ENCODE measurements at regions not wholly inside any gene's neighbourhood (a gene's known extent, or its start where the extent isn't known, plus 50 kb on each side); places are given as distances from the start of the nearest gene placed in this dataset.

GRCh38 chr3:110375751-110376518, 695.7 kb upstream of the NECTIN3 start:
- Histone ChIP-seq H3K4me1 (ENCODE audit: control insufficient read depth in 4 of 4, insufficient read depth in 4 of 4, low read length in 3 of 4) (no peaks in the 10 kb centered on the region), H3K36me3 (ENCODE audit: control insufficient read depth in 4 of 4, insufficient read depth in 3 of 4, low read depth in 1 of 4, low read length in 3 of 4) (no peaks in the 10 kb centered on the region), H3K4me3 (ENCODE audit: low read depth in 1 of 3, low read length in 3 of 3) (no peak overlapping the region), H3K9me3 (ENCODE audit: control insufficient read depth in 4 of 4, low read length in 3 of 4) (no peaks in the 10 kb centered on the region), H3K27ac (ENCODE audit: low read depth in 1 of 2, low read length in 2 of 2) (no peak overlapping the region), H3K27me3 (ENCODE audit: control insufficient read depth in 4 of 4, insufficient read depth in 4 of 4, low read length in 3 of 4) (no peaks in the 10 kb centered on the region), H3K9ac (ENCODE audit: low read depth in 1 of 2, low read length in 2 of 2) (no peak overlapping the region)
- WGBS, result 64% methylated on average over 4 of the region's 4 CpGs
- TF ChIP-seq HNF4A (conservative IDR thresholded peaks at IDR 0.05) (peak; percentile 44 to 58), ZBTB33 (IDR thresholded peaks at IDR 0.05) (no peak)
- DNase-seq (ENCODE audit: low spot score), result no peak

GRCh38 chr3:110378481-110378880, 693.1 kb upstream of the NECTIN3 start:
- no peak overlapping the region for H3K27ac ChIP-seq (ENCODE audit: low read depth in 1 of 2, low read length in 2 of 2)

GRCh38 chr3:110381992-110382391, 689.6 kb upstream of the NECTIN3 start:
- Histone ChIP-seq H3K27ac (ENCODE audit: low read depth in 1 of 2, low read length in 2 of 2) (no peak overlapping the region), H3K9ac (ENCODE audit: low read depth in 1 of 2, low read length in 2 of 2) (no peak overlapping the region), H3K4me1 (ENCODE audit: control insufficient read depth in 4 of 4, insufficient read depth in 4 of 4, low read length in 3 of 4) (peaks cover 0 to 9% (median 0%) of the 10 kb centered on the region in 4 donors), H3K36me3 (ENCODE audit: control insufficient read depth in 4 of 4, insufficient read depth in 3 of 4, low read depth in 1 of 4, low read length in 3 of 4) (no peaks in the 10 kb centered on the region), H3K27me3 (ENCODE audit: control insufficient read depth in 4 of 4, insufficient read depth in 4 of 4, low read length in 3 of 4) (no peaks in the 10 kb centered on the region), H3K9me3 (ENCODE audit: control insufficient read depth in 4 of 4, low read length in 3 of 4) (no peaks in the 10 kb centered on the region), H3K4me3 (ENCODE audit: low read depth in 1 of 3, low read length in 3 of 3) (no peak overlapping the region)
- DNase-seq (ENCODE audit: low spot score), result no peak
- TF ChIP-seq HNF4A (conservative IDR thresholded peaks at IDR 0.05), result peak in 1 of 2 donors; percentile 44
- no peak for TF ChIP-seq TAF1 (conservative IDR thresholded peaks at IDR 0.05)
- peak; percentile 37 for TF ChIP-seq FOXA2 (IDR thresholded peaks at IDR 0.05)
- no peak for TF ChIP-seq GABPA (IDR thresholded peaks at IDR 0.05 in 1 of 2, conservative IDR thresholded peaks at IDR 0.05 in 1 of 2)
- TF ChIP-seq RXRA (IDR thresholded peaks at IDR 0.05), result peak in 1 of 2 donors; percentile 54
- WGBS, result 10% methylated on average over 1 of the region's 1 CpG

More at GRCh38 chr3:110378481-110378880, 693.1 kb upstream of the NECTIN3 start:
- Histone ChIP-seq H3K9me3 (ENCODE audit: control insufficient read depth in 4 of 4, low read length in 3 of 4) (no peaks in the 10 kb centered on the region), H3K36me3 (ENCODE audit: control insufficient read depth in 4 of 4, insufficient read depth in 3 of 4, low read depth in 1 of 4, low read length in 3 of 4) (no peaks in the 10 kb centered on the region), H3K4me1 (ENCODE audit: control insufficient read depth in 4 of 4, insufficient read depth in 4 of 4, low read length in 3 of 4) (peaks cover 0 to 9% (median 0%) of the 10 kb centered on the region in 4 donors), H3K27me3 (ENCODE audit: control insufficient read depth in 4 of 4, insufficient read depth in 4 of 4, low read length in 3 of 4) (no peaks in the 10 kb centered on the region), H3K9ac (ENCODE audit: low read depth in 1 of 2, low read length in 2 of 2) (no peak overlapping the region), H3K4me3 (ENCODE audit: low read depth in 1 of 3, low read length in 3 of 3) (no peak overlapping the region)
- TF ChIP-seq FOXA2 (IDR thresholded peaks at IDR 0.05) (no peak), RAD21 (IDR thresholded peaks at IDR 0.05) (no peak), RXRA (IDR thresholded peaks at IDR 0.05) (no peak), EGR1 (IDR thresholded peaks at IDR 0.05; ENCODE audit: low read depth in 2 of 2) (no peak), MAX (IDR thresholded peaks at IDR 0.05) (no peak), JUND (IDR thresholded peaks at IDR 0.05) (no peak)
- WGBS, result 84% methylated on average over 4 of the region's 4 CpGs
- no peak for DNase-seq (ENCODE audit: low spot score)

GRCh38 chr3:110383356-110383755, 688.3 kb upstream of the NECTIN3 start:
- Histone ChIP-seq H3K4me3 (ENCODE audit: low read depth in 1 of 3, low read length in 3 of 3) (no peak overlapping the region), H3K9ac (ENCODE audit: low read depth in 1 of 2, low read length in 2 of 2) (no peak overlapping the region)
- no peak for TF ChIP-seq GABPA (IDR thresholded peaks at IDR 0.05 in 1 of 2, conservative IDR thresholded peaks at IDR 0.05 in 1 of 2)
- no peak for TF ChIP-seq HNF4G (IDR thresholded peaks at IDR 0.05)
- TF ChIP-seq MAX (IDR thresholded peaks at IDR 0.05), result no peak
- TF ChIP-seq ZBTB33 (IDR thresholded peaks at IDR 0.05), result no peak
- TF ChIP-seq NR2F2 (IDR thresholded peaks at IDR 0.05), result no peak
- no peak for TF ChIP-seq HNF4A (conservative IDR thresholded peaks at IDR 0.05)
- TF ChIP-seq EGR1 (IDR thresholded peaks at IDR 0.05; ENCODE audit: low read depth in 2 of 2), result no peak
- TF ChIP-seq YY1 (IDR thresholded peaks at IDR 0.05), result no peak
- TF ChIP-seq ATF3 (IDR thresholded peaks at IDR 0.05), result no peak
- no peak for TF ChIP-seq FOXA1 (IDR thresholded peaks at IDR 0.05)
- TF ChIP-seq RAD21 (IDR thresholded peaks at IDR 0.05), result no peak

More at GRCh38 chr3:110383356-110383755, 688.3 kb upstream of the NECTIN3 start:
- no peaks in the 10 kb centered on the region for H3K9me3 ChIP-seq (ENCODE audit: control insufficient read depth in 4 of 4, low read length in 3 of 4)
- peaks cover 0 to 9% (median 0%) of the 10 kb centered on the region in 4 donors for H3K4me1 ChIP-seq (ENCODE audit: control insufficient read depth in 4 of 4, insufficient read depth in 4 of 4, low read length in 3 of 4)
- no peak for DNase-seq (ENCODE audit: low spot score)
- no peak overlapping the region for H3K27ac ChIP-seq (ENCODE audit: low read depth in 1 of 2, low read length in 2 of 2)
- H3K27me3 ChIP-seq (ENCODE audit: control insufficient read depth in 4 of 4, insufficient read depth in 4 of 4, low read length in 3 of 4), result no peaks in the 10 kb centered on the region
- H3K36me3 ChIP-seq (ENCODE audit: control insufficient read depth in 4 of 4, insufficient read depth in 3 of 4, low read depth in 1 of 4, low read length in 3 of 4), result no peaks in the 10 kb centered on the region
